Calu3 (cell line): ENCODE measurements at regions not wholly inside any gene's neighbourhood (a gene's known extent, or its start where the extent isn't known, plus 50 kb on each side); places are given as distances from the start of the nearest gene placed in this dataset.
A peak's percentile ranks its signal among the peaks of the same experiment; 100 is the strongest.

Experiments
- BruUV-seq: library from RNA; stranded (reverse); fragments of 400-500 nt; replicated peaks from 2 replicates; lab custom pipeline; 2021; lab: Mats Ljungman, UMichigan
- CTCF ChIA-PET: fragments of 300-600 bp; sonication (Branson Sonifier 250); formaldehyde crosslinking; loops from one replicate; lab custom pipeline; 2022; ENCODE audit warnings: antibody characterized with exemption; lab: Charles Lee
- DNase-seq: peaks from one replicate; pipeline ENCODE4 v3.0.0; 2022
- H3K27ac Mint-ChIP-seq: one replicate; pipeline ENCODE4 v1.8.0; 2022; ENCODE audit warnings: mixed read lengths; ENCODE audit not compliant: unreplicated experiment
- H3K27me3 Mint-ChIP-seq: one replicate; pipeline ENCODE4 v1.8.0; 2022; ENCODE audit warnings: mixed read lengths; ENCODE audit not compliant: unreplicated experiment
- H3K36me3 Mint-ChIP-seq: one replicate; pipeline ENCODE4 v1.8.0; 2022; ENCODE audit warnings: mild to moderate bottlenecking, moderate library complexity, mixed read lengths; ENCODE audit not compliant: insufficient read depth, unreplicated experiment
- H3K4me1 Mint-ChIP-seq: one replicate; pipeline ENCODE4 v1.8.0; 2022; ENCODE audit warnings: mild to moderate bottlenecking, low read depth, mixed read lengths; ENCODE audit not compliant: unreplicated experiment
- H3K4me3 Mint-ChIP-seq: one replicate; pipeline ENCODE4 v1.8.0; 2022; ENCODE audit warnings: mild to moderate bottlenecking, low read depth, moderate library complexity, mixed read lengths; ENCODE audit not compliant: unreplicated experiment
- H3K9me3 Mint-ChIP-seq: one replicate; pipeline ENCODE4 v1.8.0; 2022; ENCODE audit warnings: low read depth, mixed read lengths; ENCODE audit not compliant: unreplicated experiment
- CTCF ChIP-seq: fragments of 200-600 bp; IDR thresholded peaks from one replicate; pipeline ENCODE4 v1.8.0; 2022; ENCODE audit warnings: antibody characterized with exemption; ENCODE audit not compliant: unreplicated experiment
- intact Hi-C: fragments of 100-400 bp; cut with micrococcal nuclease; formaldehyde crosslinking; loops from one replicate; pipeline ENCODE4 v1.10.0; 2022; ENCODE audit not compliant: unreplicated experiment

- Mint-ChIP-seq H3K27ac (no peak overlapping the region), H3K4me3 (no peak overlapping the region), H3K9me3 (no peaks in the 10 kb centered on the region), H3K27me3 (no peaks in the 10 kb centered on the region), H3K36me3 (no peaks in the 10 kb centered on the region), H3K4me1 (peaks cover 21% of the 10 kb centered on the region)
- peak; percentile 26 for DNase-seq
- no peak for TF ChIP-seq CTCF
- CTCF ChIA-PET: no interaction called here
- intact Hi-C loops: no loop called here
- no TSS peak for BruUV-seq
These were observed 551.7 kb downstream of the SLC4A3 start for GRCh38 chr2:220178991-220179695.

GRCh38 chr2:220181165-220181564 lies 553.7 kb downstream of the SLC4A3 start:
- Mint-ChIP-seq H3K27ac (no peak overlapping the region), H3K4me3 (no peak overlapping the region), H3K9me3 (no peaks in the 10 kb centered on the region), H3K36me3 (no peaks in the 10 kb centered on the region), H3K4me1 (peaks cover 14% of the 10 kb centered on the region), H3K27me3 (no peaks in the 10 kb centered on the region)
- CTCF ChIA-PET: no interaction called here
- DNase-seq: no peak
- no peak for TF ChIP-seq CTCF
- intact Hi-C loops: no loop called here
- BruUV-seq: no TSS peak

- no peak for DNase-seq
- intact Hi-C loops: no loop called here
- Mint-ChIP-seq H3K27me3 (no peaks in the 10 kb centered on the region), H3K27ac (no peak overlapping the region), H3K9me3 (no peaks in the 10 kb centered on the region), H3K4me3 (no peak overlapping the region), H3K36me3 (no peaks in the 10 kb centered on the region), H3K4me1 (peaks cover 17% of the 10 kb centered on the region)
- CTCF ChIA-PET: no interaction called here
- BruUV-seq: no TSS peak
- TF ChIP-seq CTCF: no peak
These were observed 555.4 kb downstream of the SLC4A3 start for GRCh38 chr2:220182790-220183189.

GRCh38 chr2:220185766-220186305 lies 558.4 kb downstream of the SLC4A3 start:
- no peaks in the 10 kb centered on the region for H3K36me3 Mint-ChIP-seq
- peaks cover 29% of the 10 kb centered on the region for H3K4me1 Mint-ChIP-seq
- TF ChIP-seq CTCF: no peak
- H3K27ac Mint-ChIP-seq: no peak overlapping the region
- CTCF ChIA-PET: no interaction called here
- no peaks in the 10 kb centered on the region for H3K27me3 Mint-ChIP-seq
- no peak for DNase-seq
- BruUV-seq: no TSS peak
- peaks cover 3% of the 10 kb centered on the region for H3K9me3 Mint-ChIP-seq
- intact Hi-C loops: loop anchor here (5.0 kb wide), 1 partner anchor 86 kb away; no protein-coding TSS in a partner anchor
- no peak overlapping the region for H3K4me3 Mint-ChIP-seq
